ENCODE measurements at regions not wholly inside any gene's neighbourhood (a gene's known extent, or its start where the extent isn't known, plus 50 kb on each side); places are given as distances from the start of the nearest gene placed in this dataset.

DNA sequence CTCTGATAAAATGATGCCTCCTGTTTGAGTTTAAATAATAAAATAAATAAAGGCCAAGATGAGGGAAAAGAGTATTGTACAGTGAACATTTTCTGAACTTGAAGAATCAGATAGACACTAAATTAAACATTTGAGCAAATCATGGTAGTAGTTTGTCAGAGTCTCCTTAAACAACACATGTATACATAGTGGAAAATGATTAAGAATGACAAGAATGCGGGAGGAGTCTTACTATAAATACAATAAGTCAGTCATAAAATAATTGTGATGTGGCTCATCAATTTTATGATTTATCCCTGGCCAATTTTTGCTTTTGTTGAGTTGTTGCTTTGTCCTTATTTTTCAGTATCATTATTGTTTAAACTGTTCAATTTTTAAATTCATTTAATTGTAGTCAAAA, 158.0 kb upstream of the TMC3 start:
- intact Hi-C loops (cut with DNase I) = no loop called here
- no peak for ATAC-seq

DNA sequence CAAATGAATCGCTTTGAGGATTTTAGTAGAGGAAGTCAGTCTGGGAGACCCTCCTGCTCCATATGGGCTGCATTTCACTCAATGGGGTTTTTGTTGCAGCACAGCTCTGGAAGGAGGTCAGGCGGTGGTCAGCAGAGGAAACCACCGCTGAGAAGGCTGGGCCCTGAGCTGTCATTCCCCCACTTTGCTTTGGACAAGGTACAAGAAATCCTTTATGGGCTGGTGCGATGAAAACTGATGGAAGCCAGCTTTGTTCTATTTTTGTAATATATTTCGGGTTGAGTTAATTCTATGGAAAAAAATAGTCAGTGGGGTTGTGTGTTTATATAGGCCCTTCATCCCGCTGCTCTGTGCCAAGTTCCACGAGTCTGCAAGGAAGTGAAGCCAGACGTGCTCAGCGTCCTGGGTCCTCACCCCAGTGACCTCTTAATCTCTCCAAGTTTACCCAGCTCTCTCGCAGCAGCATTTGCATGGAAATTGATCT, 157.1 kb upstream of the TMC3 start:
- intact Hi-C loops (cut with DNase I) = no loop called here
- peak; percentile 53 for DNase-seq (ENCODE audit: missing footprints)
- no peak for ATAC-seq

More for the DNA sequence above, 158.0 kb upstream of the TMC3 start:
- DNase-seq (ENCODE audit: missing footprints) = no peak

DNA sequence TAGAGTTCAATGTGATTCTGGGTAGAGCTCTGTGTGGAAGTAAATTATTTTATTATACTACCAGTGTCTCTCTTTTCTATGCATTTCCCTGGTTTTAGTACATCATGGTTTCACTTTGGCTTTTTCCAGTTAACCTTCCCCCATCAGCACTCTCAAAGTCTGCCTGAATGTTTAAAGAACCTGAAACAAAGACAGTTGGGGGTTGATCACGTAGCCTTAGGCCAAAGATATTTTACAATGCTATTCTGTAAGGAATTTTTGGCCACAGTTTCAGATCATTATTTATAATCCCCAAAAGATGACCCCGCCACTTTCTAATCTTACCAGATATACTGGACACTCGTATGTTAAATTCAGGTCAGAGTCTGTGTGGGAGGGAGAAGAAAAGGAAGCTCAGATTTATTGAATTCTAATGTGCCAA, 156.3 kb upstream of the TMC3 start:
- DNase-seq (ENCODE audit: missing footprints) (no peak), ATAC-seq (no peak)
- intact Hi-C loops (cut with DNase I) = no loop called here

DNA sequence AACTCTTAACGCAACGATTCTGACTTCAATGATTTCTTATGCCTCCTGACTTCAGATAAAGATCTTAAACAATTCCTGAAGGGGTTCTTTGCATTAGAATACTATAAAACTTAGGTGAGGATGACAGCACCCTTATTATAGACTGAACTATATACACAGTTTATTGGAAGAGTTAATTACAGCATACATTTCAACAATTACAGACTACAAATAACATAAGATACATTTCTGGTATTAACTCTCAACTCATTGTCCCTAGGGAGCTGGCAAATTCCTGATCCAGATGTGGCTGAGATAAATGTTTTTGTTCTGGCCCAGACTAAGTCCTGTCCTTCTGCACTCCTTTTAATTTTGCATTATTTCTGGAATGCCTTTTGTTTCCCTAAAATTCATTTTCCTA, 155.5 kb upstream of the TMC3 start:
- DNase-seq (ENCODE audit: missing footprints) (no peak), ATAC-seq (no peak)
- intact Hi-C loops (cut with DNase I) = no loop called here

DNA sequence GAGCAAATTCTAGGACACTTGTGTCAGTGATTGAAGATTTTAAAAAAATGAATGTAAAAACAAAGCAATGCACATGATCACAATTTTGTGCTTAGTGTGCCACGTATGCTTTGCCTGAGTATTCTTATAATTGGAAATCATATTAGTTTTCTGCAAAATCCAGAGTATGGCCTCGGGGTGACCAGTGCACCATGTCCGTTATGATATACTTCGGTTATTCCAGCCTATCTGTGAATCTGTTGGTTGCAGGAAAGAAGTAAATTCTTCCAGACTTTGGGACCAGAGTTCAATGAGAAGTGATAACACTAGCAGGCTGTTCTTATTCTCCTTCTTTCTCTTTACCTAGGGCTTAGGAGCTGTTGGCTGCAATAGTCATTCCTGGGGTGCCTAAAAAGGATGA, 152.0 kb upstream of the TMC3 start:
- intact Hi-C loops (cut with DNase I) = no loop called here
- DNase-seq (ENCODE audit: missing footprints) (no peak), ATAC-seq (no peak)

DNA sequence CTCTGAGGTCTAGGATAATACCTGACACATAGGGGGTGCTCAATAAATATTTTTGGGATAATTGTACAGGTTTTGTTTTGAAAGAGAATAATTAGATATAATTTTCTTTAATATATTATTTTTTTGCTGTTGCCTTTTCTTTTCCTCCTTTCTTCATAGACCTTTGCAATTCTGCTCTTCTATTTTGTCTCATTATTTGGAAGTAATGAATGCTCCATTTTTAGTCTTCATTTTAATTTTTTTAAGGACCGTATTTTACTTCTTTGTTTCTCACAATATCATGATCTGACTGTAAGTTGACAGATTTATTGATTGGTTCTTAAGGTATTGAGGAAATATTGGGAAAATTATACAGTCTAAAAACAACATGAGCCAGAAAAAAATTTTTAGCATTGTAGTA, 150.5 kb upstream of the TMC3 start:
- intact Hi-C loops (cut with DNase I) = no loop called here
- DNase-seq (ENCODE audit: missing footprints) = no peak
- no peak for ATAC-seq

DNA sequence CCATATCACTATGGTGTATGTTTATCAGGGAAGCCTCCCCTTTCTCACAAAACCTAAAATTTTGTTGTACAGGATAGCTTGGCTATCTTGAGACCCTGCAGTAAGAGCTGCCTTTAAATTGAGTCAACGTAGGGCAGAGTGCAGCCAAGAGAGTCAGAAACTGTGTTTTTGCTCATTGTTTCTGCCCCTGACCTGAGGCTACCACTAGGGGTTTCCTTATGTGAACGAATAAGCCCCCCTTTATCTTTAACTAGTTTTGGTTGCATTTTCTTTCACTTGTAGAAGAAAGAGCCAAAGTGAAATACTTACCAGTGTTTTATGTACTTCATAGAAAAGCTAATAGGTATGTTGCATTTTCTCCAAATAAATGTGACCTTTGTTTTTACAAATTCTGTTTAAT, 149.9 kb upstream of the TMC3 start:
- intact Hi-C loops (cut with DNase I) = no loop called here
- DNase-seq (ENCODE audit: missing footprints) (no peak), ATAC-seq (no peak)

DNA sequence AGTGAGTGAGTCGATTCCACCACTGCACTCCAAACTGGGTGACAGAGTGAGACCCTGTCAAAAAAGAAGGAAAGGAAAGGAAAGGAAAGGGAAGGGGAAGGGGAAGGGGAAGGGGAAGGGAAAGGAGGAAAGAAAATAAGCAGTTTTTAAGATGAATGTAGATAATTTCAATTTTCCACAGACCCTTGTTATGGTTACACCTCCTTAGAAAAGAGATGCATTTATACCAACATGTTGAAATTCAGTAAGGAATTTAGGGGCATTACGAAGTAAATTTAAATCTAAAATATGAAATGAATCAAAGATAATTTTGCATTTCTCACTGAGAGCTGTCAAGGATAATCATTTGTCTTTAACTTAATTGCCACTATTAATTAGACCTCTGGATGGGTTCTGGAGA, 146.5 kb upstream of the TMC3 start:
- ATAC-seq (no peak), DNase-seq (ENCODE audit: missing footprints) (no peak)
- intact Hi-C loops (cut with DNase I) = no loop called here

DNA sequence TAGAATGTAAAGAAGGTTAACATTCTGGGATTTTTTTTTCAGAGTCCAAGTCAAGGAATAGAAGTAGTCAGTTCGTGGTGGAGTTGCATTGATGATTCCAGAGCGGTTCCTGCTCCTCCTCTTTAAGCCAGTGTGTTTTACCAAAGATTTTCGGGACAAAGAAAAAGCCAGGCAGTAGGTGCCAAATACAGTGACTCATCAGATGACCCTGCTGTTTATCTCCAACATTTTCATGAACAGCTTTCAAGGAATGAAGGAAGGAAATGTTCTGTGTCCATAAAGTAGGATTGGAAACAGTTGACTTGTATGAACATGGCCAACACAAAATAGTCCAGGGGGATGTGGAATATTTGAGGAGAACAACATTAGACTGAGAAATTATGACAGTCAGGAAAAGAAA, 142.4 kb upstream of the TMC3 start:
- DNase-seq (ENCODE audit: missing footprints) = no peak
- intact Hi-C loops (cut with DNase I) = no loop called here
- ATAC-seq = no peak

DNA sequence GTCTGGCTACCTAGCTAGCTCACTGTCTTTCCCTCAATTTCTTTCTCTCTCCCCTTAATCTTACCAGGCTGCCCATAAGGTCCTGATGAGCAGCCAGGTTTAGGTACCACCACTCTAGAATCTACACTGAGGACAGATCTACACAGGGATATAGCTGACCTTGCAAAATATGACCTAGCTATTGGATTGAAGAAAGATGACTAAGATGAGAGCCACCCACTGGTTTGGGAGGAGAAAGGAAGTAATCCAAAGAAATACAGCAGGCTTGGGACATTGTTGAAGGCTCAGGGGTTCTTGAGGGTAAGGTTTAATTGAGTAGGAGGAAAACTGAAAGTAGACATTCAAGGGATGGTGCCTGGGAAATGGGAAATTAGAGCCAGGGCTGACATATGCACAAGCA, 142.0 kb upstream of the TMC3 start:
- DNase-seq (ENCODE audit: missing footprints) = no peak
- intact Hi-C loops (cut with DNase I) = no loop called here
- no peak for ATAC-seq

DNA sequence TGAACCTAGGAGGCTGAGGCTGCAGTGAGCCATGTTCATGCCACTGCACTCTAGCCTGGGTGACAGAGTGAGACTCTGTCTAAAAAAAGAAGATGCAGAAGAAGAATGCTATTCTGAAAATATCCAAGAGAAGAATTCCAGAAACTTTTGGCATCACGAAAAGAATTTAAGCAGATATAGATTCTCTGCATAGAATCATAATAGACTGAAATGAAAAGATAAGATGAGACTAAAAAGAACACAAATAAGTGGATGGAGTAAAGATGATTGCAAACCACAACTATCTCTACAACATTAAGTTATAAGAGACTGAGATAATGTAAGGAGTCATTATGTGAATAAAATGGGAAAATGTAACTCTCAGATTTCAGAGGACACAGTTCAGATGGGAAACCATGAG, 140.7 kb upstream of the TMC3 start:
- intact Hi-C loops (cut with DNase I) = no loop called here
- ATAC-seq = no peak

DNA sequence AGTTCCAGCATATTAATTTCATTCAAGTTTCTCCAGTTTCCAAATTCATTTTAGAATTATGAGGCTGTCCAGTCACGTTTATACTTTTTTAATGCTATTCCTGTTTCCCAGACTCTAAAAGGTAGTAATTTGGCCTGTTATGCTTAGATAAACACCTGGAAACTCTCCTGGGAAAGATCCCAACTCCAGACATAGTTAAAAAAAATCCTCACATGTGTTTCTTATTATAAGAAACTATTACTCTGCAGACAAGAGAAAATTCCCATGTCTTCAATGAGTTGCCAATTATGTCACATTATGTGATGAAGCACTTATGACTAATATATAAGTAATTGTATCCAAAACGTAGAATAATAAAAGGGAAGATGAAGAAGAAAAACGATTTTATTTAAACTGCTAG, 137.1 kb upstream of the TMC3 start:
- DNase-seq (ENCODE audit: missing footprints) = no peak
- intact Hi-C loops (cut with DNase I) = no loop called here
- no peak for ATAC-seq

More for the DNA sequence above, 140.7 kb upstream of the TMC3 start:
- no peak for DNase-seq (ENCODE audit: missing footprints)

DNA sequence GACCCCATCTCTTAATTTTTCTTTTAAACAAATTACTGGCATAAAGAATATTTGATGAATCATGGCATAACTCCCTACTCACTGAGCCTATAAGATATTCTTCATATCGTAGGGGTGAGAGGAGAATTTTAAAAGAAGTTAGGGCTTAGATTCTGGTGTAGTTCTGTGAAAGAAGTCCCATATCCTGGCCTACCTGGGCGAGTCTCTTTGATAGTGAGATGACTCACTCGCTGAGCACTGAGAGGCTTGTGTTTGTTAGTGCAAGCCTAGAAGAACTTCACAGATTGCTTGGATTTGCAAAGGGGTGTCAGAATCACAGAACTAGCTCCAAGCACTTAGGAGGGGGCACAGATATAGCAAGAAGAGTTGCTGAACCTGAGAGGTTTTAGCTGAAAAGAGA, 133.8 kb upstream of the TMC3 start:
- no peak for DNase-seq (ENCODE audit: missing footprints)
- intact Hi-C loops (cut with DNase I) = no loop called here
- no peak for ATAC-seq

DNA sequence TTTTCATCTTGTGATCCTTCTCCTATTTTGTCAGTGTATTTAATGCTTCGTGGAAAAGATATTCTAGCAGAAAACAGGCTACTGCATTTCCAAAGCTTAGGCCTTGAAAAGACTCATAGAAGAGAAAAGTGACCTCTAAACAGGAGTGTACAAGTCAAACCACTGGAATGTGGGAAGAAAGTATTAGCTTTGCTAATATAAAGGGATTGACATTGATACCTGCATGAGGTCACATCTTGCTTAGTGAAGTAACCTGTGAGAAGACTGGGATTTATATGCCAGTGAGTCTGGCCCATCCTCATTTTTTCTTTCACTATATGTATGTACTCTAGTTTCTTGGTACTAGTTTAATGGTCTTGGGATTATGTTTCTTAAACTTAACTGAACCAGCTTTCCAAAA, 132.9 kb upstream of the TMC3 start:
- intact Hi-C loops (cut with DNase I) = no loop called here
- ATAC-seq (no peak), DNase-seq (ENCODE audit: missing footprints) (no peak)

DNA sequence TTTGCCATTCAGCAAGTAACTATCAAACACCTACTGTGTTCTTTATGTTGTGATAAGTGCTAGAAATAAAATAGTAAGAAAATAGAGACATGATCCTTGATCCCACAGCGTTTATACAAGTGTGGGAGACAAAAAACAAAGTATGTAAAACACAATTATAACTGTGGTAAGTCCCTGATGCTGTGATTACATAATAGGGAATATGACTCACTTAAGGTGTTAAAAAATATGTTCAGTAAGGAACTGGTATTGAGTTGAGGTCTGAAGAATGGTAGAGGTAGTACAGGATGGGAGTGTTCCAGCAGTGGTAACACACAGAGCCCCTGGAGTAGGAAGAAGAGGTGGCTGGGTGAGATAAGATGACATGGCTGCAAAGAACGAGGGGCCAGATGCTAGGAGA, 132.1 kb upstream of the TMC3 start:
- DNase-seq (ENCODE audit: missing footprints) (no peak), ATAC-seq (no peak)
- intact Hi-C loops (cut with DNase I) = no loop called here

DNA sequence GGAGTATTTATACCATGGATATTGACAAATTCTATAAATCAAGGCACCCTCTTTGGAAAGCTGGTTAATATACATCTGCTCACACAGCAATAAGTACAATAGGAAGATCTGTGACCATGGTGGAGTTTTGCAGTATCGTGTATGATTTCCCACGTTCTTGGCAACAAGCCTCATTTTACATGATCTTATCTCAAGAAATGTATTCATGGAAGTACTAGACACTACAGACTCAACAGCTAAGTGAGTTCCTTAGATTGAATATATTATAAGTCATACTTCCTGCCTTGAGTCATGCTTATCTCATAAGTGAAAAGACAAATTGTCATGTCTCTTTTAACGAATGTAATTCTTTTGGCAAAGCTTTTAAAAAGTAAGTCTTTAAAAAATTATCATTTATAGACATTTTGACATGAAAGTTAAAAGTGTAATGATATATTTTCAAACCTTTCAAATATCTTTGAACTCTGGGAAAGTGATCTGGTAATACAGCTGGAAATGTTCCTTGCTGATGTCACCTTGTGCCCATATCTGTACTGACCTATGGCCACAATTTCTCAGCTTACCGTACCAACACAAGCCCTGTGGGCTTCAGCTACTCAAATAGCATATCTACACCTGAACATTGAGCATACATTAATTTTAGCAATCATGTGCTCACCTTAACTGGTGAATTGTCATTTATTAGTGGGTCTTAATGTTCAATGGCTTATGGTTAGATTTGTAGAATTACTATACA, 130.3 kb upstream of the TMC3 start:
- intact Hi-C loops (cut with DNase I) = no loop called here
- no peak for DNase-seq (ENCODE audit: missing footprints)
- ATAC-seq = no peak

DNA sequence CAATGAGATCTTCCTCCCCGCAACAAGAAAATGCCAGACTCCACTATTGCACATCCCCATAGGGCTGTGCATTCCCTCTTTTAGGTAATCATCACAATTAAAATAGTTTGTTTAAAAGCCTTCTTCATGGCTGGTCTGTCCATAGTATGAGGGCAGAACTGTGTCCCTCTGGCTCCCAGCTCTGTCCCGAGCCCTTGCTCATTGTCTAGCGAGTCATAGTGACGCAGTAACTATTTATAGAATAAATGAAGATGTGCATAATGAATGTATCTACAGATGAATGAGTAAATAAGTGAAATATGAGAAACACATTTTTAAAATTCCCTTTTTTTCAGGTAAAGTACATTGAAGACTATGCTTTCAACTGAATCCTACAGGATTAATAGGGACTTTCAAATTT, 128.4 kb upstream of the TMC3 start:
- no peak for DNase-seq (ENCODE audit: missing footprints)
- intact Hi-C loops (cut with DNase I) = no loop called here

DNA sequence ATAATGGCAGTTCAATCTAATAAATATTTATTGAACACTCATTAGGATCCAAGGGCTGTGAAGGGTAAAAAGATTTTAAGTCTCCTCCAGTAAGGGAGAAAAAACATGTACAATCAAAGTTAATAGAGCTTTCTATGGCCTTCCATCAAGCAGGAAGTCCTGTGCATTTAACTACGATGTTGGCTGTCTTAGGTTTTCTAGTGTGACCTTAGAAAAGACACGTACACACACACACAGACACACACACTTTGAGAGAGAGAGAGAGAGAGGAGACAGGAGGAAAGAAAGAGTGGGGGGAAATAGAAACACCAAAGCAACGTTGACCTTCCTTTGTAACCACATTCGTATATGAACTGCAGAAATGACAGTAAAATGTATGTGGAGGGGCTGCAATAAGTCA, 126.1 kb upstream of the TMC3 start:
- ATAC-seq (no peak), DNase-seq (ENCODE audit: missing footprints) (no peak)
- intact Hi-C loops (cut with DNase I) = no loop called here

More for the DNA sequence above, 128.4 kb upstream of the TMC3 start:
- no peak for ATAC-seq

DNA sequence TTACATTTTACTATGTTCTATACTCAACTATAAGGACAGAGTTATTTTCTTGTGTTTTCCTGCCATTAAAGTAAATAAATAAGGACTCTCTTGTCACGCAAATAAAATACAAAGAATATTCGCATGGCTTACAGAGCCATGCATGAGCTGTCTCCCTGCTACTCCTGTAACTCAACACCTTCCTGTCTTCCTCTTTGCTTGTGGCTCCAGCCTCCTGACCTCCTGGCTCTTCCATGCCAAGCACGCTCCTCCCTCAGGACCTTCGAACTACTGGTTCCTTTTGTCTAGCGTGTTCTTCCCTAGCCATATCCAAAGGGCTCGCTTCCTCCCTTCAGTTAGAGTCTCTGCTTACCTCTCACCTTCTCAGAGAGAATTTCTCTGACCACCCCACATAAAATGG, 124.3 kb upstream of the TMC3 start:
- ATAC-seq (no peak), DNase-seq (ENCODE audit: missing footprints) (no peak)
- intact Hi-C loops (cut with DNase I) = no loop called here

DNA sequence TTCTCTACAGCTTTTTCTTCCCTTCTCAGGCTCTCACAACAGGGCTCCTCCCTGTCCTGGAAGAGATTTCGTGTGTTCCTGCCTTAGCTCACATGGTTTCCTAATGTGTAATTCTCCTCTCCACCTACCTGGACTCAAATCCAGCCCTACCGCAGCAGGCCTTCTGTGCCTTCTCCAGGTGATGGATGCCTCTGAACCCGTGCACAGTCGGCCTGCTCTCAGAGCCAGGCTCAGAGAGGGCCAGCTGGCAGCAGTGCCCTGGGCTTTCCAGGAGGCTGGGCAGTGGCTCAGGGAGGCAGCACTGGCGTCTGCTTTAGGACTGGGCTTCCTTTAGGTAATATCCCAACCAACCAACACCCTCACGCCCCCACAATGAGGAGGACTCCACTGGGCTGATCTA, 123.2 kb upstream of the TMC3 start:
- intact Hi-C loops (cut with DNase I) = no loop called here
- no peak for DNase-seq (ENCODE audit: missing footprints)
- ATAC-seq = no peak

DNA sequence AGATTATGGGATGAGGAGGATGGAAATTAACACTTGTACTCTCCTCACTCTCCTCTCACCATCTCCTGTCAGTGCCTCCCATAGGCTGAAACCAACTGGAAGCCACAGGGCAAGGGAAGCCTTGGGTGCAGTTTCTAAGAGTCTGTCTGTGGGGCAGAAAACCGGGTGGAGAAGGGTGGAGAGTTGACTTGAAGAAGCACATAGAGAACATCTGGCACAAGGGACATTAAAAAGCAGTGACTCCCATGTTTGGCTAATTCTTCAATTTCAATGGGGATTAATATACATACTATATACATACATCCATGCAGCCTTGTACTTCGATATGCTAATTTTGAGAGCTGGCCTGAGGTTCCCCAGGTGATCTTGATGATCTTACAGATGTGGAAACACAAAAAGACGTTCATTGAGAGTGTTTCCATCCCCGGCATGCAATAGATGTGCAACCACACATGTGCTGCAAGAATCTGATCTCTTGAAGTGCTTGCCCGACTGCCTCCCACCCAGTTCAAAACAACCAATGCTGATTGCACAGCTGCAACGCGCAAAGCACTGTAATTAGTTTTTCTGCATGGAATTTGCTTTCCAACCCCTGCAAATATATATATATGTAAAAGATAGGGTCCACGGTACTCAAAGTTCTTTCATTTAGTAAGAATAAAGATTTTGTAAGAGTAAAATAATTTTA, 121.9 kb upstream of the TMC3 start:
- intact Hi-C loops (cut with DNase I) = no loop called here
- DNase-seq (ENCODE audit: missing footprints) (no peak), ATAC-seq (no peak)

Data from Right ventricle myocardium inferior (tissue), 1 donor.